Gastroesophageal sphincter (tissue), 3 donors: ENCODE measurements at regions not wholly inside any gene's neighbourhood (a gene's known extent, or its start where the extent isn't known, plus 50 kb on each side); places are given as distances from the start of the nearest gene placed in this dataset.

ENCODE experiments used
- POLR2AphosphoS5 ChIP-seq: sonication (generic); formaldehyde crosslinking; IDR thresholded peaks from one replicate; pipeline ENCODE4 v1.6.1; 2017; ENCODE audit warnings: antibody characterized with exemption
- TF ChIP-seq, protein P1 (sequence below), 4 experiments: fragments of 200-600 bp in 2 of 4; fragments of 450-650 bp in 2 of 4; sonication (generic) in 1 of 4; IDR thresholded peaks; one replicate each; pipeline ENCODE4 v1.5.1; 2017 to 2019; ENCODE audit warnings: antibody characterized with exemption in 4 of 4, mild to moderate bottlenecking in 2 of 4, moderate library complexity in 2 of 4

DNA sequence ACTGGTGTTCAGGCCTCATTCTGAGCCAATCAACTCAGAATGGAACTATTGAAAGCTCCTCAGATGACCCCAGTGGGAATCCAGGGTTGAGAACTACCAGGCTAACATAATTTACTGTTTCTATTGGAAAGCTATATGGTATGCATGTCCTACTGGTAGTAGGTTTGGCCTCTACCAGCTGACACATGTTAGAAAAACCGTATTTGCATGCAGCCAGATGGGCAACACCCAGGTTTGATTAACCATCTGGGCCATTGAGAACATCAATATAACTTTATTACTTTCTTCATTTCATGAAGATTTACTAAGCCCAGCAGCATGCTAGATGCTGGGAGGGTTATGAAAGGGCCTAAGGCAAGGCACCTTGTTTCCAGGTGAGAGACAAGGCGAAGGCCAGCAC lies 181.4 kb upstream of the PARP11 start:
- no peak for TF ChIP-seq POLR2AphosphoS5
- TF ChIP-seq, protein P1, sequence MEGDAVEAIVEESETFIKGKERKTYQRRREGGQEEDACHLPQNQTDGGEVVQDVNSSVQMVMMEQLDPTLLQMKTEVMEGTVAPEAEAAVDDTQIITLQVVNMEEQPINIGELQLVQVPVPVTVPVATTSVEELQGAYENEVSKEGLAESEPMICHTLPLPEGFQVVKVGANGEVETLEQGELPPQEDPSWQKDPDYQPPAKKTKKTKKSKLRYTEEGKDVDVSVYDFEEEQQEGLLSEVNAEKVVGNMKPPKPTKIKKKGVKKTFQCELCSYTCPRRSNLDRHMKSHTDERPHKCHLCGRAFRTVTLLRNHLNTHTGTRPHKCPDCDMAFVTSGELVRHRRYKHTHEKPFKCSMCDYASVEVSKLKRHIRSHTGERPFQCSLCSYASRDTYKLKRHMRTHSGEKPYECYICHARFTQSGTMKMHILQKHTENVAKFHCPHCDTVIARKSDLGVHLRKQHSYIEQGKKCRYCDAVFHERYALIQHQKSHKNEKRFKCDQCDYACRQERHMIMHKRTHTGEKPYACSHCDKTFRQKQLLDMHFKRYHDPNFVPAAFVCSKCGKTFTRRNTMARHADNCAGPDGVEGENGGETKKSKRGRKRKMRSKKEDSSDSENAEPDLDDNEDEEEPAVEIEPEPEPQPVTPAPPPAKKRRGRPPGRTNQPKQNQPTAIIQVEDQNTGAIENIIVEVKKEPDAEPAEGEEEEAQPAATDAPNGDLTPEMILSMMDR (IDR thresholded peaks at IDR 0.05) = no peak
